MCF 10A (cell line): ENCODE measurements at regions not wholly inside any gene's neighbourhood (a gene's known extent, or its start where the extent isn't known, plus 50 kb on each side); places are given as distances from the start of the nearest gene placed in this dataset.

ENCODE experiments used
- BruUV-seq: library from RNA; stranded (reverse); fragments of 400-500 nt; replicated peaks from 2 replicates; lab custom pipeline; 2021; lab: Mats Ljungman, UMichigan
- CTCF ChIA-PET: fragments of 300-600 bp; sonication (Branson Sonifier 250); formaldehyde crosslinking; extraction: SDS; loops from one replicate; lab custom pipeline; 2021; ENCODE audit warnings: antibody characterized with exemption, inconsistent platforms; lab: Yijun Ruan, JAX
- POLR2A ChIA-PET: fragments of 300-600, 350-650 bp; sonication (Branson Sonifier 250); formaldehyde crosslinking; extraction: SDS; loops from one replicate; lab custom pipeline; 2020; ENCODE audit warnings: antibody characterized with exemption, inconsistent platforms; lab: Yijun Ruan, JAX
- DNase-seq: peaks from one replicate; pipeline ENCODE4 v3.0.0-alpha.2; 2018; ENCODE audit not compliant: unreplicated experiment
- H3K27ac Mint-ChIP-seq: one replicate; pipeline ENCODE4 v1.8.0; 2022; ENCODE audit warnings: mild to moderate bottlenecking, low read depth, mixed read lengths; ENCODE audit not compliant: unreplicated experiment
- H3K27me3 Mint-ChIP-seq: one replicate; pipeline ENCODE4 v1.8.0; 2022; ENCODE audit warnings: mixed read lengths; ENCODE audit not compliant: insufficient read depth, unreplicated experiment
- H3K36me3 Mint-ChIP-seq: one replicate; pipeline ENCODE4 v1.8.0; 2022; ENCODE audit warnings: mild to moderate bottlenecking, moderate library complexity, mixed read lengths; ENCODE audit not compliant: insufficient read depth, unreplicated experiment
- H3K4me1 Mint-ChIP-seq: one replicate; pipeline ENCODE4 v1.8.0; 2022; ENCODE audit warnings: mixed read lengths; ENCODE audit not compliant: insufficient read depth, unreplicated experiment
- H3K4me3 Mint-ChIP-seq: one replicate; pipeline ENCODE4 v1.8.0; 2022; ENCODE audit warnings: mild to moderate bottlenecking, moderate library complexity, mixed read lengths; ENCODE audit not compliant: unreplicated experiment
- H3K9me3 Mint-ChIP-seq: one replicate; pipeline ENCODE4 v1.8.0; 2022; ENCODE audit warnings: mixed read lengths; ENCODE audit not compliant: unreplicated experiment
- intact Hi-C: fragments of 100-400 bp; cut with micrococcal nuclease; formaldehyde crosslinking; loops from 2 replicates; pipeline ENCODE4 v1.14.1; 2022
- TF ChIP-seq, protein P1 (sequence below): fragments of 200-600 bp; IDR thresholded peaks from one replicate; pipeline ENCODE4 v1.8.0; 2022; ENCODE audit warnings: antibody characterized with exemption, mild to moderate bottlenecking; ENCODE audit not compliant: unreplicated experiment

- intact Hi-C loops: no loop called here
- H3K27ac Mint-ChIP-seq: no peak overlapping the region
- no peaks in the 10 kb centered on the region for H3K4me1 Mint-ChIP-seq
- TF ChIP-seq, protein P1, sequence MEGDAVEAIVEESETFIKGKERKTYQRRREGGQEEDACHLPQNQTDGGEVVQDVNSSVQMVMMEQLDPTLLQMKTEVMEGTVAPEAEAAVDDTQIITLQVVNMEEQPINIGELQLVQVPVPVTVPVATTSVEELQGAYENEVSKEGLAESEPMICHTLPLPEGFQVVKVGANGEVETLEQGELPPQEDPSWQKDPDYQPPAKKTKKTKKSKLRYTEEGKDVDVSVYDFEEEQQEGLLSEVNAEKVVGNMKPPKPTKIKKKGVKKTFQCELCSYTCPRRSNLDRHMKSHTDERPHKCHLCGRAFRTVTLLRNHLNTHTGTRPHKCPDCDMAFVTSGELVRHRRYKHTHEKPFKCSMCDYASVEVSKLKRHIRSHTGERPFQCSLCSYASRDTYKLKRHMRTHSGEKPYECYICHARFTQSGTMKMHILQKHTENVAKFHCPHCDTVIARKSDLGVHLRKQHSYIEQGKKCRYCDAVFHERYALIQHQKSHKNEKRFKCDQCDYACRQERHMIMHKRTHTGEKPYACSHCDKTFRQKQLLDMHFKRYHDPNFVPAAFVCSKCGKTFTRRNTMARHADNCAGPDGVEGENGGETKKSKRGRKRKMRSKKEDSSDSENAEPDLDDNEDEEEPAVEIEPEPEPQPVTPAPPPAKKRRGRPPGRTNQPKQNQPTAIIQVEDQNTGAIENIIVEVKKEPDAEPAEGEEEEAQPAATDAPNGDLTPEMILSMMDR: no peak
- POLR2A ChIA-PET: interaction anchor here (0.9 to 1.3 kb wide), 2 partner anchors 12 to 13 kb away, joined by 3 read pairs; no protein-coding TSS in a partner anchor
- DNase-seq: no peak
- H3K36me3 Mint-ChIP-seq: no peaks in the 10 kb centered on the region
- H3K27me3 Mint-ChIP-seq: no peaks in the 10 kb centered on the region
- CTCF ChIA-PET: interaction anchor here (1.4 kb wide), 1 partner anchor 41 kb away, joined by 9 read pairs; no protein-coding TSS in a partner anchor
- no peaks in the 10 kb centered on the region for H3K9me3 Mint-ChIP-seq
- H3K4me3 Mint-ChIP-seq: no peak overlapping the region
- no TSS peak for BruUV-seq
Measured at GRCh38 chr17:63366241-63366566, 79.9 kb downstream of the CYB561 start.

DNA sequence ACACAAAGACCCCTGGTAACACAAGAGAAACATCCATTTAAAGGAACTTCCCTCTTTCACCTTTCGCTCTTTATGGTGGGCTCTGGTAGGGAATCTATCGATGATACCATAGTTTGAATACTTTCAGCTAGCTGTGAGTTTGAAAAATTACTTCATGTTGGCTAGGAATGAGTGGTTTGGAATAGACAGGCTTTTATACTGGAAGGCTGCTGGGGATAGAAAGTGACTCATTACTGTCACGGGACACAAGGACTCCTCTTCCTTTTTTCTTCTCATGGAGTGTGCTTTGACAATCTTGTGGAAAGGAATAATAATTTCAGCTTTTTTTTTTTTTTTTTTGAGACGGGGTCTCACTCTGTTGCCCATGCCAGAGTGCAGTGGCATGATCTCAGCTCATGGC lies 76.9 kb downstream of the CYB561 start:
- TF ChIP-seq, protein P1: no peak
- BruUV-seq: no TSS peak
- no peaks in the 10 kb centered on the region for H3K36me3 Mint-ChIP-seq

DNA sequence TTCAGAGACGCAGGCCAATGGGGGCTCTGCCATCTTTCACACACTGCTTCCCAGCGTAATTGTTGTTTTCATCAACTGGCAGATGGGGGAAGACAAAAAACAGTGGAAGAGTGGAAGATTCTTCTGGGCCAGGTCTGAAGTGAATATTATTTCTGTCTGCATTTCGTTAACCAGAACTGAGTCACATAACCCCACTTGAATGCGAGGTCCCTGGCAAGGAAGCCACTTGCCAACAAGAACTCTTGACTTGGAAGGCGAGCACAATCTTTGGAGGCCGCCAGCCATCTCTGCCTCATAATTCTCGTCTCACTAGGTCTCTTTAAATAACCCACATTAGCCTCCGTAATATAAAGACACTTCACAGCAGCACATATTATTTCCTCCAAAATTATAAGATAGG lies 75.4 kb downstream of the CYB561 start:
- no peaks in the 10 kb centered on the region for H3K27me3 Mint-ChIP-seq
- H3K36me3 Mint-ChIP-seq: peaks cover under 1% of the 10 kb centered on the region
- no peak for DNase-seq
- ChIA-PET POLR2A (no interaction called here), CTCF (interaction anchor here (0.7 kb wide), 1 partner anchor 306 kb away, joined by 3 read pairs; no protein-coding TSS in a partner anchor)
- BruUV-seq: no TSS peak
- H3K4me1 Mint-ChIP-seq: no peaks in the 10 kb centered on the region
- no peak overlapping the region for H3K27ac Mint-ChIP-seq
- TF ChIP-seq, protein P1: no peak
- intact Hi-C loops: no loop called here
- H3K9me3 Mint-ChIP-seq: no peaks in the 10 kb centered on the region
- H3K4me3 Mint-ChIP-seq: no peak overlapping the region

More for the DNA sequence above, 76.9 kb downstream of the CYB561 start:
- Mint-ChIP-seq H3K27me3 (no peaks in the 10 kb centered on the region), H3K4me3 (no peak overlapping the region), H3K27ac (no peak overlapping the region), H3K9me3 (no peaks in the 10 kb centered on the region), H3K4me1 (no peaks in the 10 kb centered on the region)
- intact Hi-C loops: no loop called here
- ChIA-PET POLR2A (no interaction called here), CTCF (no interaction called here)
- no peak for DNase-seq

- no peak overlapping the region for H3K27ac Mint-ChIP-seq
- peaks cover 21% of the 10 kb centered on the region for H3K36me3 Mint-ChIP-seq
- intact Hi-C loops: no loop called here
- no peak for DNase-seq
- H3K9me3 Mint-ChIP-seq: no peaks in the 10 kb centered on the region
- CTCF ChIA-PET: interaction anchor here (0.8 to 1.0 kb wide), 2 partner anchors 12 to 13 kb away, joined by 4 read pairs; no protein-coding TSS in a partner anchor
- POLR2A ChIA-PET: no interaction called here
- no TSS peak for BruUV-seq
- H3K27me3 Mint-ChIP-seq: no peaks in the 10 kb centered on the region
- no peak overlapping the region for H3K4me3 Mint-ChIP-seq
- H3K4me1 Mint-ChIP-seq: peaks cover 2% of the 10 kb centered on the region
- TF ChIP-seq, protein P1: no peak
Measured at GRCh38 chr17:63376949-63377348, 69.2 kb downstream of the CYB561 start.
